HG03060 (cell line): ENCODE measurements at regions not wholly inside any gene's neighbourhood (a gene's known extent, or its start where the extent isn't known, plus 50 kb on each side); places are given as distances from the start of the nearest gene placed in this dataset.

Source experiments
- ATAC-seq: cut with Tn5 transposase; IDR thresholded peaks from one replicate; pipeline ENCODE4 v1.9.1; 2021; ENCODE audit warnings: low read depth, moderate number of reproducible peaks; ENCODE audit not compliant: unreplicated experiment

- no peak for ATAC-seq
Observed at GRCh38 chr2:82511894-82512293, 1947.2 kb downstream of the SUCLG1 start.

GRCh38 chr2:82508702-82509101 lies 1950.4 kb downstream of the SUCLG1 start:
- ATAC-seq: no peak

- no peak for ATAC-seq
Observed at GRCh38 chr2:82507657-82508056, 1951.4 kb downstream of the SUCLG1 start.

- ATAC-seq: no peak
Observed at GRCh38 chr2:82501217-82501616, 1957.9 kb downstream of the SUCLG1 start.

GRCh38 chr2:82498777-82499443 lies 1960.2 kb downstream of the SUCLG1 start:
- no peak for ATAC-seq

- no peak for ATAC-seq
Observed at GRCh38 chr2:82494739-82495138, 1964.3 kb downstream of the SUCLG1 start.

- ATAC-seq: no peak
Observed at GRCh38 chr2:82491591-82491990, 1967.5 kb downstream of the SUCLG1 start.

GRCh38 chr2:82487354-82487753 lies 1971.7 kb downstream of the SUCLG1 start:
- ATAC-seq: no peak

GRCh38 chr2:82485701-82486100 lies 1973.4 kb downstream of the SUCLG1 start:
- no peak for ATAC-seq

GRCh38 chr2:82481207-82481606 lies 1977.9 kb downstream of the SUCLG1 start:
- ATAC-seq: no peak

- ATAC-seq: no peak
Observed at GRCh38 chr2:82478641-82479040, 1980.4 kb downstream of the SUCLG1 start.

- ATAC-seq: no peak
Observed at GRCh38 chr2:82476094-82476493, 1983.0 kb downstream of the SUCLG1 start.

GRCh38 chr2:82428251-82428650 lies 2030.8 kb downstream of the SUCLG1 start:
- no peak for ATAC-seq

- no peak for ATAC-seq
Observed at GRCh38 chr2:82412021-82412420, 2047.1 kb downstream of the SUCLG1 start.

- ATAC-seq: no peak
Observed at GRCh38 chr2:82411071-82411470, 2048.0 kb downstream of the SUCLG1 start.

- ATAC-seq: no peak
Observed at GRCh38 chr2:82395531-82395930, 2063.5 kb downstream of the SUCLG1 start.

- no peak for ATAC-seq
Observed at GRCh38 chr2:82391386-82391785, 2067.7 kb downstream of the SUCLG1 start.

- no peak for ATAC-seq
Observed at GRCh38 chr2:82355622-82356021, 2051.1 kb upstream of the LRRTM1 start.

- no peak for ATAC-seq
Observed at GRCh38 chr2:82345910-82346309, 2041.4 kb upstream of the LRRTM1 start.

GRCh38 chr2:82344670-82345069 lies 2040.1 kb upstream of the LRRTM1 start:
- ATAC-seq: no peak

GRCh38 chr2:82342356-82342755 lies 2037.8 kb upstream of the LRRTM1 start:
- no peak for ATAC-seq

- ATAC-seq: no peak
Observed at GRCh38 chr2:82340578-82341053, 2036.1 kb upstream of the LRRTM1 start.

GRCh38 chr2:82339805-82340204 lies 2035.3 kb upstream of the LRRTM1 start:
- ATAC-seq: no peak
